Spinal cord (tissue), 9 donors: ENCODE measurements at regions not wholly inside any gene's neighbourhood (a gene's known extent, or its start where the extent isn't known, plus 50 kb on each side); places are given as distances from the start of the nearest gene placed in this dataset.
"Not testable (repeated sequence)": the region's sequence is repeated elsewhere in the genome, so short reads cannot be mapped to it uniquely, and the experiment has no call there.

Source experiments
- DNase-seq, 6 donors: peaks; one replicate each; pipeline versions ENCODE4 v3.0.0 to v3.0.0-alpha.2; 2013 to 2015; ENCODE audit warnings: low spot score in 6 of 6, low read depth in 4 of 6
- H3K27ac ChIP-seq: one replicate; pipeline ENCODE4 v1.5.1; 2013; ENCODE audit warnings: low read depth, low read length, control low read depth
- H3K27me3 ChIP-seq: one replicate; pipeline ENCODE4 v1.6.1; 2013; ENCODE audit warnings: low read length; ENCODE audit not compliant: control insufficient read depth, insufficient read depth
- H3K36me3 ChIP-seq: one replicate; pipeline ENCODE4 v1.6.1; 2013; ENCODE audit warnings: low read length; ENCODE audit not compliant: control insufficient read depth, insufficient read depth
- H3K4me1 ChIP-seq: one replicate; pipeline ENCODE4 v1.6.1; 2013; ENCODE audit warnings: low read length; ENCODE audit not compliant: control insufficient read depth, insufficient read depth
- H3K4me3 ChIP-seq: one replicate; pipeline ENCODE4 v1.5.1; 2013; ENCODE audit warnings: low read depth, low read length, control low read depth
- H3K9me3 ChIP-seq: one replicate; pipeline ENCODE4 v1.6.1; 2013; ENCODE audit warnings: low read length; ENCODE audit not compliant: control insufficient read depth, insufficient read depth
- WGBS: methylation state at CpG from one replicate; pipeline ENCODE4 v1.1.5; 2013; ENCODE audit warnings: missing lambda C conversion rate; ENCODE audit not compliant: insufficient coverage; 5-methylcytosine and 5-hydroxymethylcytosine counted together
- donor health status: healthy.

DNA sequence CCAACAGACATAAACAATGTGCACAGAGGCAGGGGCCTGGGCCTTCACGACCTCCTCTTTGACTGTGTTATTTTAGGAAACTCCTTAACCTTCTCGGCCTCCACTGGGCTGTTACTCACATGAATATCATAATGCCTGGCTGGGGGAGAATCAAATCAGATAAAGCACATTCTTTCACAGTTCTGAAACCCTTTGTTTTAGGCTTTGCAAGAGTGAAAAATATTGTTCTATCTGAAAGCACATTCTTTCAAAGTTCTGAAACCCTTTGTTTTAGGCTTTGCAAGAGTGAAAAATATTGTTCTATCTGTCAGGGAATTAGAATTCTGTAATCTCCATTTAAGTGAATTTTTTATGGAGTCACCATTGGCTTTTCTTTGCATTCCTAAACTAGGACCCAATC is 50.7 kb upstream of the SYNDIG1 start:
- WGBS, result no CpG with 5 or more reads among the region's 2 CpGs
- no peaks in the 10 kb centered on the region for H3K27me3 ChIP-seq
- H3K27ac ChIP-seq, result no peak overlapping the region
- no peak for DNase-seq
- no peaks in the 10 kb centered on the region for H3K9me3 ChIP-seq
- no peaks in the 10 kb centered on the region for H3K4me1 ChIP-seq
- H3K4me3 ChIP-seq, result no peak overlapping the region
- no peaks in the 10 kb centered on the region for H3K36me3 ChIP-seq

DNA sequence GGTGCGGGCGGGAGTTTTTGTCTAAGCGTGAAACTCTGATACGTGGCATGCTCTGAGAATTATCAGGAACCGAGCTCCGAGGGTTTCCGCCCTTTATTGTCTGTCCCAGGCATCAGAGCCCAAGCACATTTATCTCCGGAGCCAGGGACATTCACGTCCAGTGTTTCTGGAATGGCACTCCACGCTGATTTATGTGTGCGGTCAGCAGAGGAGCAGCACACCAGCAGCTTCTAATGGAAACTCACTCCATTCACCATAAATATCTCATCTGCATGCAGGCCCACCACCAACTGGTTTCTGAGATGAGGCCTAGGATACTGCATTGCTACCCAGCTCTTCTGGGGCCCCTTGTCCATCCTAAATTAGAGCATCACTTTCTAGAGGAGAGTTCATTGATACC is 51.9 kb upstream of the SYNDIG1 start:
- no peak overlapping the region for H3K4me3 ChIP-seq
- H3K27ac ChIP-seq, result no peak overlapping the region
- no peaks in the 10 kb centered on the region for H3K27me3 ChIP-seq
- DNase-seq, result peak in 1 of 6 donors; percentile 55
- 60% methylated on average over 11 of the region's 11 CpGs for WGBS
- H3K9me3 ChIP-seq, result no peaks in the 10 kb centered on the region
- no peaks in the 10 kb centered on the region for H3K36me3 ChIP-seq
- no peaks in the 10 kb centered on the region for H3K4me1 ChIP-seq

DNA sequence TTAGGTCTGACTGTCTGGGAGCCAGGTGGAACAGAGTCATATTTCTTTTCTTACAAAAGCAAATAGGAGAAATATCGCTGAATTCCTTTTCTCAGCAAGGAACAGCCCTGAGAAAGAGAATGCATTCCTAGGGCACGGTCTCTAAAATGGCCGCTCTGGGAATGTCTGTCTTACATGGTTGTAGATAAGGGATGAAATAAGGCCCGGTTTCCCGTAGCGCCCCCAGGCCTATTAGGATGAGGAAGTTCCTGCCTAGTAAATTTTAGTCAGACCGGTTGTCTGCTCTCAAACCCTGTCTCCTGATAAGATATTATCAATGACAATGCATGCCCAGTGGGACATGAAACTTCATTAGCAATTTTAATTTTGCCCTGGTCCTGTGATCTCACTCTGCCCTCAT is 54.0 kb upstream of the SYNDIG1 start:
- H3K4me1 ChIP-seq, H3K9me3 ChIP-seq, DNase-seq, H3K4me3 ChIP-seq, H3K36me3 ChIP-seq, H3K27ac ChIP-seq, H3K27me3 ChIP-seq: not testable (repeated sequence)
- WGBS, result 90% methylated on average over 2 of the region's 7 CpGs

DNA sequence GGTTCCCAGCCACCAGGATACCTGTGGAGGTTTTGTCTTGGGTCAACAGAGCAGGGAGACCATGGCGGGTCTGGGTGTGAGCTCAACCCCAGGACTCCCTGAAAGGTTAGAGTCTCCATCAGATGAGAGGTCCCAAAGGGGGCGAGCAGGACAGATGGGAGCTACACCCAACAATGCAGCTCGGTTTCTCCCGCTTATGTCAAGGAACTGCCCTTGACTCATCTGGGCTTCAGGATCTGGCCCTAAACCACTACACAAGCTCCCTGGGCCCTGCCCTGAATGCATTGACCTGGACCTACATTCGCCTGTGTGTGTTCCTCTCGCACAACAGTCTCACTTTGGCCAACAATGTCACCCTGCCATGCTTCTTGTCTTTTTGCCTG is 57.6 kb upstream of the SYNDIG1 start:
- no peak overlapping the region for H3K27ac ChIP-seq
- DNase-seq, result no peak
- WGBS, result 100% methylated on average over 6 of the region's 6 CpGs
- H3K36me3 ChIP-seq, result no peaks in the 10 kb centered on the region
- H3K9me3 ChIP-seq, result no peaks in the 10 kb centered on the region
- no peaks in the 10 kb centered on the region for H3K4me1 ChIP-seq
- no peaks in the 10 kb centered on the region for H3K27me3 ChIP-seq
- H3K4me3 ChIP-seq, result no peak overlapping the region

DNA sequence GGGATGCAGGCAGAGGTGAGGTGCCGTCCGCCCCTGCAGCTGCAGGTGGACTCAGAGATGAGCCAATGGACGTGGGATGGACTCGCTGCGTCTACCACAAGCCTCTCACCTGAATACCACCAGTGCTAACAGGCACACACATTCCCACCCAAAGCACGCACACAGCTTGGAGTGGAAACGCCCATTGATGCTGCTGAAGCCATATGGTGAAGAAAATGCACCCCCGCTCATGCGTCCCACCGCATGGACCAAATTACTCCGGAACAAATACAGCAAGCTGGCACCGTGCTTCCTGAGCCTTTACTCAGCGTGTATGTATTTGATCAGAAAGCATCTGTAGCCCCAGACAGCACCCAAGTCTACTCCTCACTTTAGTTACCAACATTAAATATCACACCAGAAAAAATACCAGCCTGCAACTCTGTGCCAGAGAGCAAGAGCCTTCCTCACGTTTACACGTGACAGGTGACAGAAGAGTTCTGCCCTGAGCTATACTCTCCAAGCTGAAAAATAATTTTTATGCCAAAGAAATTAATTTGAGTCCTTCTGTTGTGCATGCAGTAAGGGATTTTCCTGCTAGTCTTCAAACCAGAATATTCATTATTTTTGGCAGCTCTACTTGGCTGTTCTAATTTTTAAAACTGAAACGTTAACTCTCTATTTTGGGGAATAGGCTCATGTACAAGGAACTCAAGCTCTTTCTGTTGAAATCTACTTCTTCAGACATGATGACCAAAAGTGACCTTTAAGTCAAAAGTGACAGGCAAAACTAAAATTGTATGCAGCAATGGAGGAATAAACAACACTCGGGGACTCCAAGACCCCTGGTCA is 58.2 kb upstream of the SYNDIG1 start:
- Histone ChIP-seq H3K27ac (no peak overlapping the region), H3K4me3 (no peak overlapping the region), H3K9me3 (no peaks in the 10 kb centered on the region), H3K36me3 (no peaks in the 10 kb centered on the region), H3K27me3 (no peaks in the 10 kb centered on the region), H3K4me1 (no peaks in the 10 kb centered on the region)
- 87% methylated on average over 13 of the region's 17 CpGs for WGBS
- DNase-seq, result peak in 2 of 6 donors; percentile 55 to 88

DNA sequence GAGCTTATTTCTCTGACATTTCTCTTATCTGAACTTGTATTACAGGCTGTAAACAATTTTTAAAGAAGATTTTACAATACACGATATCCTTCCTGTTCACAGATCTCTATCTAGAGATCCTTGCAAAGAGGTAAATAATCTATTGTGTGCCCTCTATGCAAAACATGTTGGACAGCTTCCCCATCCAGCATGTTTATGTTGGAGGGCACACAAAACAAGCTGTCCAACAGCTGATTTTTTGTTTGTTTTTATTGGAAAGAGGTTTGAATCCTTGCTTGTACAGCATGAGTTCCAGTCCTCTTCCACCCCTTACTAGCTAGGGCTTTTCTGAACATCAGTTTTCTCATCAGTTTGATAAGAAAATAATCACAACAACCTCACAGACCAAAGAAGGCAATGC is 62.3 kb upstream of the SYNDIG1 start:
- no peak overlapping the region for H3K27ac ChIP-seq
- DNase-seq, result peak in 1 of 6 donors; percentile 41
- WGBS, result no CpG with 5 or more reads among the region's 1 CpG
- H3K9me3 ChIP-seq, result no peaks in the 10 kb centered on the region
- no peaks in the 10 kb centered on the region for H3K4me1 ChIP-seq
- no peaks in the 10 kb centered on the region for H3K27me3 ChIP-seq
- H3K4me3 ChIP-seq, result no peak overlapping the region
- H3K36me3 ChIP-seq, result no peaks in the 10 kb centered on the region

DNA sequence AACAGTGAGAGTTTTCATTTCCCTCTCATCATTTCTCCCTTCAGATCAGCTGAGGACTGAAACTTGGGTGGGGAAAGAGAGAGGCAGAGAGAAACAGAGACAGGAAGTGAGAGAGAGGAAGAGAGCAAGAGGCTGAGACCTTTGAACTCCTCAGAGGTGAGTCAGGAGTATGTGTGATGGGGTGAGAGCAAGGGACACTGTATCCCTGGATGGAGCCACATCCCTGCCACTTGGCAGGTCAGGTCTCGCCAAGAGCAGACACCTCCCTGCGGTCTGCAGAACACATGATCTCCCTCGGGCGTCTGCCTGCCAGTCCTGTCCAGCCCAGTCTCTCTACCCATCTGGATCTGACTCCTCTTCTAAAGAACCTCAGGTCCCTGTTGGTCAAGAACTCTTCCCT is 62.7 kb upstream of the SYNDIG1 start:
- Histone ChIP-seq H3K9me3 (no peaks in the 10 kb centered on the region), H3K27me3 (no peaks in the 10 kb centered on the region), H3K4me3 (no peak overlapping the region), H3K4me1 (no peaks in the 10 kb centered on the region), H3K36me3 (no peaks in the 10 kb centered on the region), H3K27ac (no peak overlapping the region)
- DNase-seq, result no peak
- 71% methylated on average over 4 of the region's 4 CpGs for WGBS

DNA sequence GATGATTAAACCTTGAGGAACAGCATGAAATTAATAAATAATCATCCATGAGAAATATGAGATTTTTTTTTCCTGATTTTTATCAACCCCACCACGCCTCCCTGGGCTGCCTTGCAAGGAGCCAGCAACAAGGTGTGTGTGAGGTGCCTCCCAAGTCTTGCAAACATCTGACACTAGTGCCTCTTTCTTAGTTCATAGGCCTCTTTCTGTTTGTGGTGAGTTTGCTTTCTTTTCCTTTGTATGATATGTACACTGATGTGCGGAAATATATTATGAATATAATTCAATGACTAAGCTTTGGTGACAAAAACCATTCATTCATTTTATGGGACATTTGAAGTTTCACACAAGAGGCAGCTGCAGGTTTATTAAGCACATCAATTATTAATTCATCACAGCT is 63.2 kb upstream of the SYNDIG1 start:
- no peaks in the 10 kb centered on the region for H3K36me3 ChIP-seq
- H3K4me3 ChIP-seq, result no peak overlapping the region
- no CpG with 5 or more reads among the region's 2 CpGs for WGBS
- H3K27ac ChIP-seq, result no peak overlapping the region
- no peaks in the 10 kb centered on the region for H3K9me3 ChIP-seq
- H3K27me3 ChIP-seq, result no peaks in the 10 kb centered on the region
- no peak for DNase-seq
- no peaks in the 10 kb centered on the region for H3K4me1 ChIP-seq

DNA sequence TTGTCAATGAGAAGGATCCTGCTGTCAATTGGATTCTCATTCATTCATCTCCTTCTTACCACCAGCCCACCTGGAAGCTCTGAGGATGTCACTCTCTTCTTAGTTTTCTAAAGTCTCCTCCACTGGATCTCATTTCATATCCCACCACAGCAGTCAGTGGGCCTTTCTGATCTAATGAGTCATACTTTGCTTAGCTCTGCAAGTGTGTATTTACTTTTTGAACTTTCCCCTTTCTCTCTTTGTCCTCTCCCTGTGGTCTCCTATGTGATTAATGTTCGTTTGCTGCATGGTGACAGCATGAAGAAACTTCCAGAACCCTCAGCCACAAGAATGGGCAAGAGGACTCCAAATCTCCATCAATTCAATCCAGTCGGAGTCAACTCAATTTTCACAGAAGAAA is 63.6 kb upstream of the SYNDIG1 start:
- no peak for DNase-seq
- WGBS, result no CpG with 5 or more reads among the region's 2 CpGs
- Histone ChIP-seq H3K27me3 (no peaks in the 10 kb centered on the region), H3K9me3 (no peaks in the 10 kb centered on the region), H3K4me1 (no peaks in the 10 kb centered on the region), H3K4me3 (no peak overlapping the region), H3K36me3 (no peaks in the 10 kb centered on the region), H3K27ac (no peak overlapping the region)

DNA sequence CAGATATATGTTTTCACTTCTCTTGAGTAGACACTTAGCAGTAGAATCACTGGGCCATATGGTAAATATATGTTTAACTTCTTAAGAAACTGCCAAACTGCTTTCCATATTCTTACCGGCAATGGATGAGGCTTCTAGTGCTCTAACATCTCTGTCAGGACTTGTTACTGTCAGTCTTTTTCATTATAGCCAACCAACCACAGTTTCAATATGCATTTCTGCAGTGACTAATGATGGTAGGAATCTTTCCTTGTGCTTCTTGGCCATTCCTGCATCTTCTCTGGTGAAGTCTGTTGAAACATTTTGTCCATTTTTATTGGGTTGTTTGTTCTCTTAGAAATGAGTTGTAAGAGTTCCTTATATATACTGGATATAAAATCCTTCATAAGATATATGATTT is 66.0 kb upstream of the SYNDIG1 start:
- peak in 1 of 6 donors; percentile 51 for DNase-seq
- no peaks in the 10 kb centered on the region for H3K9me3 ChIP-seq
- WGBS, result no CpG with 5 or more reads among the region's 1 CpG
- no peaks in the 10 kb centered on the region for H3K36me3 ChIP-seq
- H3K4me3 ChIP-seq, result no peak overlapping the region
- no peaks in the 10 kb centered on the region for H3K27me3 ChIP-seq
- H3K27ac ChIP-seq, result no peak overlapping the region
- no peaks in the 10 kb centered on the region for H3K4me1 ChIP-seq
